Posterior cingulate gyrus (tissue), 11 donors: ENCODE measurements at regions not wholly inside any gene's neighbourhood (a gene's known extent, or its start where the extent isn't known, plus 50 kb on each side); places are given as distances from the start of the nearest gene placed in this dataset.

ENCODE experiments used
- DNase-seq, 10 donors: peaks; one replicate each; pipeline versions ENCODE4 v3.0.0 to v3.0.0-alpha.2; 2020 to 2021; ENCODE audit warnings: mixed read lengths in 3 of 10
- intact Hi-C: fragments of 100-400 bp; cut with DNase I; formaldehyde crosslinking; loops from one replicate; pipeline ENCODE4 v1.15.1; 2023

DNA sequence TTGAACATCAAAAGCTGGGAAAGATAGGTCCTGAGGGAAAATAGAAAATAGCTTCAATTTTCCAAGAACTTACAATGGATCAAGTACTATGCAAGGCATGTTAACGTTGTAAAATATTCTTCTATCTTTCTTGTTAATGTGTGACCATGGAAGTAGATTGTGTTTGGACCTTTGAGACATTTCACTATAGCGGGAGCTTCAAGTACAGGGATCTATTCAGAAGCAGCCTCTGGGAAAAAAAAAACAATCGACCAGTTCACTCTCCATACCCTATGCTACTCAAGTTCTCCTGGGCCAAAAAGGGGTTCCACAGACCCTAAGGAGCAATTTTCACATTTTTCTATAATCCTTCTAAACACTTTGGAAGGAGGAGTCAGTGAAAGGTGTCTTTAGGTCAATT is 54.1 kb upstream of the ATP10B start:
- DNase-seq, result no peak
- intact Hi-C loops, result no loop called here

- DNase-seq, result no peak
These were observed 53.3 kb upstream of the ATP10B start for GRCh38 chr5:160905285-160905684.

GRCh38 chr5:160904591-160904990 is 52.6 kb upstream of the ATP10B start:
- intact Hi-C loops, result no loop called here
- no peak for DNase-seq

More at GRCh38 chr5:160905285-160905684, 53.3 kb upstream of the ATP10B start:
- intact Hi-C loops, result no loop called here

- DNase-seq, result no peak
- intact Hi-C loops, result no loop called here
These were observed 51.5 kb upstream of the ATP10B start for GRCh38 chr5:160903551-160903950.

GRCh38 chr5:160903076-160903475 is 51.1 kb upstream of the ATP10B start:
- intact Hi-C loops, result no loop called here
- DNase-seq, result no peak
